ENCODE measurements at regions not wholly inside any gene's neighbourhood (a gene's known extent, or its start where the extent isn't known, plus 50 kb on each side); places are given as distances from the start of the nearest gene placed in this dataset.

- TF ChIP-seq CTCF (IDR thresholded peaks at IDR 0.05; ENCODE audit: low read depth, low read length) (no peak), EZH2phosphoT487 (IDR thresholded peaks at IDR 0.05; ENCODE audit: low read depth) (no peak)
Measured at GRCh38 chr10:57707300-57707658, 560.4 kb downstream of the IPMK start.

Data from OCI-LY3 (cell line).